ENCODE measurements at regions not wholly inside any gene's neighbourhood (a gene's known extent, or its start where the extent isn't known, plus 50 kb on each side); places are given as distances from the start of the nearest gene placed in this dataset.

- Histone ChIP-seq H3K27me3 (ENCODE audit: control insufficient read depth, insufficient read depth, low read length) (no peaks in the 10 kb centered on the region), H3K4me3 (ENCODE audit: low read depth in 2 of 2, low read length in 2 of 2) (no peak overlapping the region), H3K4me1 (ENCODE audit: control insufficient read depth, insufficient read depth, low read length) (peaks cover 27% of the 10 kb centered on the region), H3K36me3 (ENCODE audit: control insufficient read depth, insufficient read depth, low read length) (peaks cover 2% of the 10 kb centered on the region; the same call in 1 of the 2 replicates), H3K27ac (ENCODE audit: low read length) (peak overlapping the region; percentile 91), H3K9me3 (ENCODE audit: control insufficient read depth, insufficient read depth, low read depth, low read length) (no peaks in the 10 kb centered on the region)
- ATAC-seq, result no peak
- no peak for DNase-seq (ENCODE audit: low read depth, low spot score)
- in situ Hi-C loops (cut with HindIII; ENCODE audit: low pct_unique_long_range_greater_than_20kb, low sequenced_read_pairs) (no loop called here), intact Hi-C loops (cut with micrococcal nuclease; ENCODE audit: unreplicated experiment) (no loop called here)
- no peak for TF ChIP-seq SIN3A (IDR thresholded peaks at IDR 0.05; ENCODE audit: borderline replicate concordance, insufficient read depth, low read depth, low read length)
- TF ChIP-seq TCF7L2 (IDR thresholded peaks at IDR 0.05; ENCODE audit: low read depth, low read length), result no peak
- no peak for TF ChIP-seq REST (IDR thresholded peaks at IDR 0.05; ENCODE audit: insufficient read depth in 1 of 2, low read depth in 2 of 2, low read length in 1 of 2)
- no peak for TF ChIP-seq POLR2AphosphoS5 (IDR thresholded peaks at IDR 0.05; ENCODE audit: low read depth, low read length)
- no peak for TF ChIP-seq CTCF (IDR thresholded peaks at IDR 0.05)
- CTCF ChIA-PET, result interaction anchor here (0.6 kb wide), 1 partner anchor 1724 kb away, joined by 3 read pairs; no protein-coding TSS in a partner anchor
- POLR2A ChIA-PET, result interaction anchor here (0.9 kb wide), 1 partner anchor 12 kb away, joined by 6 read pairs; a partner anchor contains a TSS
- BruUV-seq (replicated peaks), result no TSS peak
Measured at GRCh38 chr6:26170181-26170580, 83.0 kb downstream of the HFE start.

GRCh38 chr6:26170951-26171841, 84.0 kb downstream of the HFE start:
- Histone ChIP-seq H3K36me3 (ENCODE audit: control insufficient read depth, insufficient read depth, low read length) (peaks cover 2% of the 10 kb centered on the region; the same call in 1 of the 2 replicates), H3K9me3 (ENCODE audit: control insufficient read depth, insufficient read depth, low read depth, low read length) (no peaks in the 10 kb centered on the region), H3K27me3 (ENCODE audit: control insufficient read depth, insufficient read depth, low read length) (no peaks in the 10 kb centered on the region), H3K27ac (ENCODE audit: low read length) (peak overlapping the region; percentile 91), H3K4me3 (ENCODE audit: low read depth in 2 of 2, low read length in 2 of 2) (peak overlapping the region; percentile 74 to 87), H3K4me1 (ENCODE audit: control insufficient read depth, insufficient read depth, low read length) (peaks cover 33% of the 10 kb centered on the region)
- no peak for TF ChIP-seq SIN3A (IDR thresholded peaks at IDR 0.05; ENCODE audit: borderline replicate concordance, insufficient read depth, low read depth, low read length)
- ATAC-seq, result no peak
- in situ Hi-C loops (cut with HindIII; ENCODE audit: low pct_unique_long_range_greater_than_20kb, low sequenced_read_pairs) (no loop called here), intact Hi-C loops (cut with micrococcal nuclease; ENCODE audit: unreplicated experiment) (no loop called here)
- CTCF ChIA-PET, result no interaction called here
- BruUV-seq (replicated peaks), result TSS peak; percentile 77
- no peak for DNase-seq (ENCODE audit: low read depth, low spot score)
- POLR2A ChIA-PET, result no interaction called here

GRCh38 chr6:26172608-26172968, 85.4 kb downstream of the HFE start:
- H3K36me3 ChIP-seq (ENCODE audit: control insufficient read depth, insufficient read depth, low read length), result peaks cover 2% of the 10 kb centered on the region; the same call in 1 of the 2 replicates
- H3K9me3 ChIP-seq (ENCODE audit: control insufficient read depth, insufficient read depth, low read depth, low read length), result no peaks in the 10 kb centered on the region
- H3K27ac ChIP-seq (ENCODE audit: low read length), result peak overlapping the region; percentile 99
- peak; percentile 46 for ATAC-seq
- no peak for TF ChIP-seq SIN3A (IDR thresholded peaks at IDR 0.05; ENCODE audit: borderline replicate concordance, insufficient read depth, low read depth, low read length)
- no peak for TF ChIP-seq TCF7L2 (IDR thresholded peaks at IDR 0.05; ENCODE audit: low read depth, low read length)
- TF ChIP-seq CTCF (IDR thresholded peaks at IDR 0.05), result no peak
- no peak for TF ChIP-seq POLR2AphosphoS5 (IDR thresholded peaks at IDR 0.05; ENCODE audit: low read depth, low read length)
- TF ChIP-seq REST (IDR thresholded peaks at IDR 0.05; ENCODE audit: insufficient read depth in 1 of 2, low read depth in 2 of 2, low read length in 1 of 2), result no peak
- peaks cover 33% of the 10 kb centered on the region for H3K4me1 ChIP-seq (ENCODE audit: control insufficient read depth, insufficient read depth, low read length)
- POLR2A ChIA-PET, result interaction anchor here (0.6 to 2.2 kb wide), 2 partner anchors 14 to 16 kb away, joined by 3 to 11 read pairs; a partner anchor contains a TSS
- BruUV-seq (replicated peaks), result TSS peak; percentile 69
- no peak for DNase-seq (ENCODE audit: low read depth, low spot score)
- H3K27me3 ChIP-seq (ENCODE audit: control insufficient read depth, insufficient read depth, low read length), result no peaks in the 10 kb centered on the region
- CTCF ChIA-PET, result no interaction called here
- in situ Hi-C loops (cut with HindIII; ENCODE audit: low pct_unique_long_range_greater_than_20kb, low sequenced_read_pairs), result no loop called here
- H3K4me3 ChIP-seq (ENCODE audit: low read depth in 2 of 2, low read length in 2 of 2), result peak overlapping the region; percentile 74 to 87
- intact Hi-C loops (cut with micrococcal nuclease; ENCODE audit: unreplicated experiment), result no loop called here
